K562 (cell line): ENCODE measurements at regions not wholly inside any gene's neighbourhood (a gene's known extent, or its start where the extent isn't known, plus 50 kb on each side); places are given as distances from the start of the nearest gene placed in this dataset.

Source experiments
- BRF1 ChIP-seq: IDR thresholded peaks from 3 replicates; pipeline ENCODE4 v1.6.1; 2011; ENCODE audit warnings: borderline replicate concordance, mild to moderate bottlenecking; ENCODE audit not compliant: insufficient read length; ENCODE audit errors: extremely low read depth
- CBFA2T2 ChIP-seq: fragments of 450-650 bp; conservative IDR thresholded peaks from 2 replicates; pipeline ENCODE4 v1.6.1; 2017; ENCODE audit warnings: mild to moderate bottlenecking
- CBX8 ChIP-seq: fragments of 200-600 bp; sonication (generic); IDR thresholded peaks from 2 replicates; pipeline ENCODE4 v1.6.1; 2012; ENCODE audit warnings: borderline replicate concordance, mixed run types, low read depth, mild to moderate bottlenecking, moderate library complexity, mixed read lengths, low read length, control low read depth, inconsistent platforms; ENCODE audit not compliant: poor library complexity, severe bottlenecking; ENCODE audit errors: extremely low read depth
- CEBPG ChIP-seq, 3 experiments: fragments of 200-800 bp in 1 of 3; sonication (Bioruptor generic) in 1 of 3; sonication (generic) in 1 of 3; formaldehyde crosslinking in 1 of 3; IDR thresholded peaks in 2 of 3; conservative IDR thresholded peaks in 1 of 3; 2 replicates each; pipeline versions ENCODE4 v1.6.1 to v1.8.0; 2016 to 2022; ENCODE audit warnings: missing compliant biosample characterization in 2 of 3, missing genetic modification characterization in 2 of 3, mild to moderate bottlenecking in 1 of 3, missing genetic modification reagents in 1 of 3
- COPS2 ChIP-seq: fragments of 450-650 bp; conservative IDR thresholded peaks from 2 replicates; pipeline ENCODE4 v1.6.1; 2016; ENCODE audit warnings: mild to moderate bottlenecking, moderate library complexity
- KAT2B ChIP-seq: IDR thresholded peaks from one replicate; pipeline ENCODE4 v1.6.1; 2012; ENCODE audit warnings: low read depth, mild to moderate bottlenecking, control low read depth, inconsistent platforms, low read length, moderate library complexity
- LEF1 ChIP-seq: fragments of 450-650 bp; IDR thresholded peaks from 2 replicates; pipeline ENCODE4 v1.6.1; 2016; ENCODE audit warnings: mild to moderate bottlenecking
- SREBF2 ChIP-seq: sonication (generic); formaldehyde crosslinking; IDR thresholded peaks from 2 replicates; pipeline ENCODE4 v1.4.0; 2020; ENCODE audit warnings: mild to moderate bottlenecking, missing genetic modification reagents
- YY1 ChIP-seq, 3 experiments: IDR thresholded peaks; 2 replicates each; pipeline ENCODE4 v1.6.1; 2011; ENCODE audit warnings: low read length in 2 of 3, mild to moderate bottlenecking in 2 of 3, moderate library complexity in 2 of 3, borderline replicate concordance in 1 of 3, control low read depth in 1 of 3, low read depth in 1 of 3; ENCODE audit not compliant: insufficient read depth in 3 of 3, insufficient replicate concordance in 2 of 3, control insufficient read depth in 1 of 3, insufficient read length in 1 of 3; ENCODE audit errors: extremely low read depth in 1 of 3
- ZFPM2 ChIP-seq: fragments of 250-450 bp; sonication (Bioruptor Pico); IDR thresholded peaks from 2 replicates; pipeline ENCODE4 v1.5.1; 2022; ENCODE audit warnings: mild to moderate bottlenecking
- ZKSCAN8 ChIP-seq: fragments of 200-800 bp; sonication (Bioruptor generic); IDR thresholded peaks from 2 replicates; pipeline ENCODE4 v1.6.1; 2016; ENCODE audit warnings: missing genetic modification characterization, missing compliant biosample characterization
- ZNF197 ChIP-seq: fragments of 200-800 bp; sonication (Bioruptor generic); IDR thresholded peaks from 2 replicates; pipeline ENCODE4 v1.6.1; 2016; ENCODE audit warnings: low read depth, missing genetic modification characterization, missing compliant biosample characterization
- ZNF431 ChIP-seq: sonication (generic); formaldehyde crosslinking; IDR thresholded peaks from 2 replicates; pipeline ENCODE4 v1.8.0; 2022; ENCODE audit warnings: mild to moderate bottlenecking, missing genetic modification reagents
- ZNF589 ChIP-seq: fragments of 200-800 bp; sonication (Bioruptor generic); IDR thresholded peaks from 2 replicates; pipeline ENCODE4 v1.6.1; 2016; ENCODE audit warnings: low read depth, missing genetic modification characterization, missing compliant biosample characterization
- TF ChIP-seq, protein P1 (sequence below): fragments of 450-650 bp; formaldehyde crosslinking; IDR thresholded peaks from 2 replicates; pipeline ENCODE4 v1.4.0; 2022; ENCODE audit warnings: mild to moderate bottlenecking, moderate library complexity
- TF ChIP-seq, protein P2 (sequence below), 2 experiments: fragments of 450-650 bp; formaldehyde crosslinking in 1 of 2; IDR thresholded peaks; 2 replicates each; pipeline versions ENCODE4 v1.4.0 to v1.6.1; 2014 to 2020; ENCODE audit warnings: mild to moderate bottlenecking in 2 of 2, borderline replicate concordance in 1 of 2, low read depth in 1 of 2
- TF ChIP-seq, protein P3 (sequence below): fragments of 450-650 bp; IDR thresholded peaks from 2 replicates; pipeline ENCODE4 v1.6.1; 2016

DNA sequence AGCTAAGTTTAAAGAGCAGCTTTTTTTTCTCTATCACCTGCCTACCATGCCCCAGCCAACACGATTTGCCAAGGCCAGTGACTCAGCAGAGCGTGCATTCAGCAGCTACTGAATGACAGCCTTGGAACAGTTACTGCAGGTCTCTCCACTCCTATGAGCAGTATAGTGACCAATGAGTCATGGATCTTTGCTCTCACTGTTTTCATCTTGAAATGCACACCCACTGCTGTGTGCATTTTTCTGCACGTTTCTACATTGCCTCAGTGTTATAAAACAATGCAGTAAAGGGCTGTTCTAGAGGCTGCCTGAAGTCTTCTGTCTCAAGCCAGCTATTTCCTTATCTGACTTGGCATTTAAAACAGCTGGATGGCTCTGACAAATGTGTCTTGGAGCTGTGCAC is 66.0 kb upstream of the C4orf54 start (continued):
- no peak for TF ChIP-seq CBX8
- TF ChIP-seq ZNF589 (CRISPR knock-in tag) = peak; percentile 52; the same call in 1 of the 2 replicates
- TF ChIP-seq, protein P1, sequence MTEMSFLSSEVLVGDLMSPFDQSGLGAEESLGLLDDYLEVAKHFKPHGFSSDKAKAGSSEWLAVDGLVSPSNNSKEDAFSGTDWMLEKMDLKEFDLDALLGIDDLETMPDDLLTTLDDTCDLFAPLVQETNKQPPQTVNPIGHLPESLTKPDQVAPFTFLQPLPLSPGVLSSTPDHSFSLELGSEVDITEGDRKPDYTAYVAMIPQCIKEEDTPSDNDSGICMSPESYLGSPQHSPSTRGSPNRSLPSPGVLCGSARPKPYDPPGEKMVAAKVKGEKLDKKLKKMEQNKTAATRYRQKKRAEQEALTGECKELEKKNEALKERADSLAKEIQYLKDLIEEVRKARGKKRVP (CRISPR knock-in tag) = no peak
- no peak for TF ChIP-seq LEF1
- no peak for TF ChIP-seq BRF1
- peak; percentile 6; the same call in 1 of the 2 replicates for TF ChIP-seq CBFA2T2
- no peak for TF ChIP-seq ZNF197 (CRISPR knock-in tag)
- TF ChIP-seq YY1 (IDR thresholded peaks at IDR 0.05; ENCODE audit: borderline replicate concordance in 1 of 3, control insufficient read depth in 1 of 3, extremely low read depth in 1 of 3, insufficient read depth in 3 of 3, insufficient read length in 1 of 3, insufficient replicate concordance in 2 of 3, low read depth in 1 of 3, low read length in 2 of 3) = no peak
- no peak for TF ChIP-seq ZKSCAN8 (CRISPR knock-in tag)
- TF ChIP-seq, protein P2, sequence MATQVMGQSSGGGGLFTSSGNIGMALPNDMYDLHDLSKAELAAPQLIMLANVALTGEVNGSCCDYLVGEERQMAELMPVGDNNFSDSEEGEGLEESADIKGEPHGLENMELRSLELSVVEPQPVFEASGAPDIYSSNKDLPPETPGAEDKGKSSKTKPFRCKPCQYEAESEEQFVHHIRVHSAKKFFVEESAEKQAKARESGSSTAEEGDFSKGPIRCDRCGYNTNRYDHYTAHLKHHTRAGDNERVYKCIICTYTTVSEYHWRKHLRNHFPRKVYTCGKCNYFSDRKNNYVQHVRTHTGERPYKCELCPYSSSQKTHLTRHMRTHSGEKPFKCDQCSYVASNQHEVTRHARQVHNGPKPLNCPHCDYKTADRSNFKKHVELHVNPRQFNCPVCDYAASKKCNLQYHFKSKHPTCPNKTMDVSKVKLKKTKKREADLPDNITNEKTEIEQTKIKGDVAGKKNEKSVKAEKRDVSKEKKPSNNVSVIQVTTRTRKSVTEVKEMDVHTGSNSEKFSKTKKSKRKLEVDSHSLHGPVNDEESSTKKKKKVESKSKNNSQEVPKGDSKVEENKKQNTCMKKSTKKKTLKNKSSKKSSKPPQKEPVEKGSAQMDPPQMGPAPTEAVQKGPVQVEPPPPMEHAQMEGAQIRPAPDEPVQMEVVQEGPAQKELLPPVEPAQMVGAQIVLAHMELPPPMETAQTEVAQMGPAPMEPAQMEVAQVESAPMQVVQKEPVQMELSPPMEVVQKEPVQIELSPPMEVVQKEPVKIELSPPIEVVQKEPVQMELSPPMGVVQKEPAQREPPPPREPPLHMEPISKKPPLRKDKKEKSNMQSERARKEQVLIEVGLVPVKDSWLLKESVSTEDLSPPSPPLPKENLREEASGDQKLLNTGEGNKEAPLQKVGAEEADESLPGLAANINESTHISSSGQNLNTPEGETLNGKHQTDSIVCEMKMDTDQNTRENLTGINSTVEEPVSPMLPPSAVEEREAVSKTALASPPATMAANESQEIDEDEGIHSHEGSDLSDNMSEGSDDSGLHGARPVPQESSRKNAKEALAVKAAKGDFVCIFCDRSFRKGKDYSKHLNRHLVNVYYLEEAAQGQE (IDR thresholded peaks at IDR 0.05; ENCODE audit: borderline replicate concordance) = no peak
- TF ChIP-seq, protein P2 (CRISPR knock-in tag; IDR thresholded peaks at IDR 0.05; ENCODE audit: low read depth) = no peak
- TF ChIP-seq ZFPM2 (CRISPR knock-in tag) = no peak
- no peak for TF ChIP-seq ZNF431 (CRISPR knock-in tag)
- TF ChIP-seq COPS2 = no peak
- no peak for TF ChIP-seq SREBF2
- TF ChIP-seq, protein P3, sequence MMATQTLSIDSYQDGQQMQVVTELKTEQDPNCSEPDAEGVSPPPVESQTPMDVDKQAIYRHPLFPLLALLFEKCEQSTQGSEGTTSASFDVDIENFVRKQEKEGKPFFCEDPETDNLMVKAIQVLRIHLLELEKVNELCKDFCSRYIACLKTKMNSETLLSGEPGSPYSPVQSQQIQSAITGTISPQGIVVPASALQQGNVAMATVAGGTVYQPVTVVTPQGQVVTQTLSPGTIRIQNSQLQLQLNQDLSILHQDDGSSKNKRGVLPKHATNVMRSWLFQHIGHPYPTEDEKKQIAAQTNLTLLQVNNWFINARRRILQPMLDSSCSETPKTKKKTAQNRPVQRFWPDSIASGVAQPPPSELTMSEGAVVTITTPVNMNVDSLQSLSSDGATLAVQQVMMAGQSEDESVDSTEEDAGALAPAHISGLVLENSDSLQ = peak; percentile 88
- no peak for TF ChIP-seq KAT2B
- no peak for TF ChIP-seq CEBPG (CRISPR knock-in tag; IDR thresholded peaks at IDR 0.05)
- TF ChIP-seq CEBPG (tag; conservative IDR thresholded peaks at IDR 0.05 in 1 of 2, IDR thresholded peaks at IDR 0.05 in 1 of 2) = peak in 1 of 2 experiments; percentile 17; a peak in 1 of 4 replicates
